ENCODE measurements at regions not wholly inside any gene's neighbourhood (a gene's known extent, or its start where the extent isn't known, plus 50 kb on each side); places are given as distances from the start of the nearest gene placed in this dataset.
A peak's percentile ranks its signal among the peaks of the same experiment; 100 is the strongest.

DNA sequence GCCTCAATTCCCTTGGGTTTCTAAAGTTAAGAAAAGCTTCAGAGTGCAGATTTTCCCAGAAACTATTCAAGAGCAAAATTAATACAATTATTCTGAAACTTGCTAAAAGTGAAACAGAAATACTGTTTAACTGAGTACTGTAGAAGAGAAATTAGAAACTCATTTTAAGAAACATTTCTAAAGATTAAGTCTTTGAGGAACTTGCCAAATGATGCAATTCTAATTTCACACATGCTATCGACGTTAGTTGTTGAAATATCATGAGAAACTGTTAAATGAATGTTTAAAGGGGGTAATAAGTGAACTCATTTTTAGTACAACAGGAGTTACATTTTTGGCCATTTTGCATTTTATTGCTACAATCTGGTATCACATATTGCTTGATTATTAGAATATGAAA is 125.3 kb upstream of the MAOA start:
- no peaks in the 10 kb centered on the region for H3K4me1 Mint-ChIP-seq
- no peak overlapping the region for H3K27ac Mint-ChIP-seq
- H3K4me3 Mint-ChIP-seq, result no peak overlapping the region
- H3K27me3 Mint-ChIP-seq, result peaks cover 3% of the 10 kb centered on the region
- H3K9me3 Mint-ChIP-seq, result no peaks in the 10 kb centered on the region
- no peaks in the 10 kb centered on the region for H3K36me3 Mint-ChIP-seq (ENCODE audit: low read depth)
- ATAC-seq (replicated peaks), result no peak

- H3K36me3 Mint-ChIP-seq (ENCODE audit: low read depth), result no peaks in the 10 kb centered on the region
- H3K27me3 Mint-ChIP-seq, result peaks cover under 1% of the 10 kb centered on the region
- no peaks in the 10 kb centered on the region for H3K4me1 Mint-ChIP-seq
- no peak overlapping the region for H3K27ac Mint-ChIP-seq
- H3K9me3 Mint-ChIP-seq, result no peaks in the 10 kb centered on the region
- no peak overlapping the region for H3K4me3 Mint-ChIP-seq
- ATAC-seq (replicated peaks), result no peak
These were observed 115.8 kb upstream of the MAOA start for GRCh38 chrX:43540318-43540717.

GRCh38 chrX:43551590-43551989 is 104.5 kb upstream of the MAOA start:
- no peaks in the 10 kb centered on the region for H3K36me3 Mint-ChIP-seq (ENCODE audit: low read depth)
- no peaks in the 10 kb centered on the region for H3K9me3 Mint-ChIP-seq
- ATAC-seq (replicated peaks), result no peak
- no peak overlapping the region for H3K27ac Mint-ChIP-seq
- H3K27me3 Mint-ChIP-seq, result no peaks in the 10 kb centered on the region
- no peaks in the 10 kb centered on the region for H3K4me1 Mint-ChIP-seq
- no peak overlapping the region for H3K4me3 Mint-ChIP-seq

DNA sequence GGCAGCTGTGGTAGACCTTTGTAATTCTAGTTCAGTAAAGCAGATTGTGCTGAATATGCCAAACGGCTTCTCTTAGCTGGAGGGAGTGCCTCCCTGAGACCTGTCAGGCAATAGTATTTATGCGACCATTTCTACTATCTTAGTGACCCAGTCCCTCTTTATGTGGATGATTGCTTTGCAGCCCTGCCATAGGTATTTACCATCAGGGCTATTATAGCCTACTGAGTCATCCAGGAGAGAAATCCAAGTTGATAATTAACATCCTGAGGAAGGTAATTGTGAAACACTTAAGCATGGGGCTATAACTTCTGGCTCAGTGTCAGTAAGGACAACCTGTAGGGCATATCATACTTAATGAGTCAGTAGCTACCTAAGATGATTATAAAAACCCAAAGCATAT is 103.9 kb upstream of the MAOA start:
- no peaks in the 10 kb centered on the region for H3K27me3 Mint-ChIP-seq
- no peaks in the 10 kb centered on the region for H3K36me3 Mint-ChIP-seq (ENCODE audit: low read depth)
- no peak overlapping the region for H3K27ac Mint-ChIP-seq
- H3K4me1 Mint-ChIP-seq, result no peaks in the 10 kb centered on the region
- ATAC-seq (replicated peaks), result no peak
- no peaks in the 10 kb centered on the region for H3K9me3 Mint-ChIP-seq
- no peak overlapping the region for H3K4me3 Mint-ChIP-seq

DNA sequence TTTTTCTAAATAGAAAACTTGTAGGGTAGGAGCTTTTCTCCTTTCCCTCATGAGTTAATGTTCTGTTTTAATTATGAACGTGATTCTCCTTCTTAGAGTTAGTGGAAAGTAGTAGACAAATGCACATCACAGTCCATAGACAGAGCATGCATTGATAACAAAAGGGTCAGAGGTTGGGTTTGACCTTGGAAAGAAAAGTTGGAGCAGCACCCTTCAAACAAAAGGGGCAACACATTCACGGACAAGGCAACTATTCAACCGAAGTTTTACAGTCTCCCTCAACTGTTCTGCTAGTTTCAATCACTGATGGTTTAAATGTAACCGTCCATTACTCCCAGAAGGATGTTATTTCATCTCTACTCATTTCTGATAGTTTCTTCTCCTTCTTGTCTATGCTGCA is 103.4 kb upstream of the MAOA start:
- ATAC-seq (replicated peaks), result no peak

GRCh38 chrX:43553257-43553656 is 102.8 kb upstream of the MAOA start:
- Mint-ChIP-seq H3K27ac (no peak overlapping the region), H3K27me3 (no peaks in the 10 kb centered on the region), H3K4me3 (no peak overlapping the region), H3K9me3 (no peaks in the 10 kb centered on the region), H3K36me3 (ENCODE audit: low read depth) (no peaks in the 10 kb centered on the region), H3K4me1 (no peaks in the 10 kb centered on the region)
- no peak for ATAC-seq (replicated peaks)

More for the DNA sequence above, 103.4 kb upstream of the MAOA start:
- Mint-ChIP-seq H3K27me3 (no peaks in the 10 kb centered on the region), H3K36me3 (ENCODE audit: low read depth) (no peaks in the 10 kb centered on the region), H3K4me3 (no peak overlapping the region), H3K27ac (no peak overlapping the region), H3K4me1 (no peaks in the 10 kb centered on the region), H3K9me3 (no peaks in the 10 kb centered on the region)

DNA sequence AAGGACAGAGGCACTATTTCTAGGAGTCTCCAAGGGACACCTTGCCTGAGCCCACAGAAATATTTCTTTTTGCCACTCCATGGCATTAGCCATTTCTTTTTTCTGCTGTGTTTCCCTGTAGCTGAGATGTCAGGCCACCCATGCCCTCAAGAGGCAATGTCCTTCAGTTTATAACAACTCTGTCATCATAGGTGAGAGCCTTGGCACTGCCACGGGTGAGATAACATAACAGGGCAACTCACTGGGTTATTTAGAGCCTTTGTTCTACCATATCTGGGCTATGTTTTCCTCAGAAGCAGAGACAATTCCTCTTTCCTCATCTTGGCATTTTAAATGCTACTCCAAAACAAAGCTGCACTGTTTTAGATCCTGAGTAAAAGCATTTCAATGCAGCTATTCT is 99.9 kb upstream of the MAOA start:
- ATAC-seq (replicated peaks), result no peak
- Mint-ChIP-seq H3K27me3 (no peaks in the 10 kb centered on the region), H3K4me1 (no peaks in the 10 kb centered on the region), H3K36me3 (ENCODE audit: low read depth) (no peaks in the 10 kb centered on the region), H3K4me3 (no peak overlapping the region), H3K9me3 (no peaks in the 10 kb centered on the region), H3K27ac (no peak overlapping the region)

DNA sequence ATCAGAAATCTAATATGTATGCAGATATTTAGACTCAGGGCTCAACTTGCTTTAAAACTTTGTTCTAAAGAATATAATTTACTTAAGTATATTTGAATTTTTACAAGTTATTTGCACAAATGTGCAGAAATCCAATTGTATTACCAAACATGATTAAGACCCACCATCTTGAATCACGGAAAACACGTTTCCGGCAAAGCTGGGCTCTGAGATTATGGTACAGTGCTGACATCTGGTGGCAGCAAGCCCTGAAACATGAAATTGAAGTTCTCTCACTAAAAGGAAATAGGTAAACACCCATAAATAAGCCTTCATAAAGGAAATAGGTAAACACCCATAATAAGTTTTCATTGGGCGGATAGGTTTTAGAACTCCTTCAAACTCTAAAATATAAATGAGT is 98.3 kb upstream of the MAOA start:
- H3K27me3 Mint-ChIP-seq, result no peaks in the 10 kb centered on the region
- H3K4me3 Mint-ChIP-seq, result no peak overlapping the region
- no peak for ATAC-seq (replicated peaks)
- H3K27ac Mint-ChIP-seq, result no peak overlapping the region
- no peaks in the 10 kb centered on the region for H3K36me3 Mint-ChIP-seq (ENCODE audit: low read depth)
- no peaks in the 10 kb centered on the region for H3K4me1 Mint-ChIP-seq
- no peaks in the 10 kb centered on the region for H3K9me3 Mint-ChIP-seq

DNA sequence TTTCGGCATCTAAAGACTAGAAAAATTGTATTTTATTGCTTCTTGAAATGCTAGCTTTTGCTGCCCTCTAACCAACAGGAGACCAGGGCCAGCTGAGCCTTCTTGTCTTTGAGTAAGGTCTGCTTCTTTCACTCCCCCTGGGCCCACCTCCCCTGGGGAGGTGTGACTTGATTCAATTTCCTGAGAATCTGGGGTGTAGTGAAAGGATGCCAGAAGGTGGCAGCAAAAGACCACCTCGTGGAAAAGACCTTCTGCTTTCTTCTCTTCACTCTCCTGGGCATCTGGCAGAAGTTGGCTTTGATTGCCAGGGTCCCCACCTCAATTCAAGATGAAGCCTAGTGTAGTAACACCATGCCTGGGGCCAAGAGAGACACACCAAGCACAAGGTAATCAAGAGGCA is 96.5 kb upstream of the MAOA start:
- peak; percentile 28 for ATAC-seq (replicated peaks)
- Mint-ChIP-seq H3K27me3 (no peaks in the 10 kb centered on the region), H3K27ac (no peak overlapping the region), H3K4me3 (no peak overlapping the region), H3K9me3 (no peaks in the 10 kb centered on the region), H3K36me3 (ENCODE audit: low read depth) (no peaks in the 10 kb centered on the region), H3K4me1 (no peaks in the 10 kb centered on the region)

DNA sequence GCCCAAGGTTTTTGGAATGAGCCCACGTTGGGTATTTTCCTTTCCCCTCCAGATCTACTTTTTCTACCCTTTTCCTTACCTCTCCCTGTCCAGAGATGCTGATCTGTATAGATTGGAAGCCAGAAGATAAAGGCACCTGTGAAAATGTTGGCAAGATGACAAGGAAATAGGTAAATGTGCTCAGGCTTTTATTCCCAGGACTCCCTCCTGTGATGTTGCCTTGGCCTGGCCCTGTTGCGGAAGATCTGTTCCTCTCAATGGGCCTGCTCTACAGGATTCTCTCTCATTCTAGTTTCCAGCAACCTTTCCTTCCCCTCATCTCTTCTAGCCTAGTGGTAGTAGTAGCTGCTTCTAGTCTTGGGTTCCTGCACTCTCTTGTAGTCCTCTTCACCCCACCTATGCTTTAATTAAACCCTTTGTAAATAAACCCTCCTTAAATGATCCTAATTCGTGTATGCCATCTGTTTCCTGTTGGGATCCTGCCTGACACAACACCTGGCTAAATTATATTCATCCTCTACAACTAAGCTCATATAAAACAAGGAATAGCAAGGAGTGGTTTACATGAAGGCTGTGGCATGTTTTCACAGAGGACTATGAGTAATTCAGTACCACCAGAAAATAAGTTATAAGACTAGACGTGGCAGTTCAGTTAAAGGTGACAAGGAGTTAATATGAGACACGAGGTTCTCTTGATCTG is 95.7 kb upstream of the MAOA start:
- Mint-ChIP-seq H3K4me1 (no peaks in the 10 kb centered on the region), H3K9me3 (no peaks in the 10 kb centered on the region)

GRCh38 chrX:43562372-43562771 is 93.7 kb upstream of the MAOA start:
- H3K27ac Mint-ChIP-seq, result no peak overlapping the region
- H3K4me1 Mint-ChIP-seq, result no peaks in the 10 kb centered on the region
- H3K9me3 Mint-ChIP-seq, result no peaks in the 10 kb centered on the region
- no peak for ATAC-seq (replicated peaks)
- H3K4me3 Mint-ChIP-seq, result no peak overlapping the region
- no peaks in the 10 kb centered on the region for H3K36me3 Mint-ChIP-seq (ENCODE audit: low read depth)
- H3K27me3 Mint-ChIP-seq, result no peaks in the 10 kb centered on the region

More for the DNA sequence above, 95.7 kb upstream of the MAOA start:
- Mint-ChIP-seq H3K36me3 (ENCODE audit: low read depth) (no peaks in the 10 kb centered on the region), H3K27ac (no peak overlapping the region), H3K4me3 (no peak overlapping the region), H3K27me3 (no peaks in the 10 kb centered on the region)
- no peak for ATAC-seq (replicated peaks)

DNA sequence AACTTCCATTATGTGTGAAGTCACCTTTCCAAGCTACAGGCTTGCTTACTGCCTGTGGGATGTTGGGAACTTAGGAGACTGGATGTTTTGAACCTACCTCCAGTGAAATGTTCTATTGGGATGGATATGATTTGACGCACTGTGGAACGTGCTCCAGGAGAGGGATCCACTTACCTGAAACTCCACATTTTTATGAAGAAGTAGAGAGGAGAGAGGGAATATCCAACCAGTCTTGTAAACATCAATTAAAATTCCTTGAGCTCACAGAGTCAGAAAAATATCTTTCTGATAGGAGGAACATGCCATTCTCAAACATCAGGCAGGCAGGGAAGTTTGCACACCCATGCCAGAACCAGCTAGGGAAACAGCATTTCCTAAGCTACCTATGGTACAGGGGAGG is 91.1 kb upstream of the MAOA start:
- Mint-ChIP-seq H3K4me1 (no peaks in the 10 kb centered on the region), H3K27ac (no peak overlapping the region), H3K4me3 (no peak overlapping the region), H3K27me3 (peaks cover 7% of the 10 kb centered on the region), H3K36me3 (ENCODE audit: low read depth) (no peaks in the 10 kb centered on the region), H3K9me3 (no peaks in the 10 kb centered on the region)
- ATAC-seq (replicated peaks), result no peak

DNA sequence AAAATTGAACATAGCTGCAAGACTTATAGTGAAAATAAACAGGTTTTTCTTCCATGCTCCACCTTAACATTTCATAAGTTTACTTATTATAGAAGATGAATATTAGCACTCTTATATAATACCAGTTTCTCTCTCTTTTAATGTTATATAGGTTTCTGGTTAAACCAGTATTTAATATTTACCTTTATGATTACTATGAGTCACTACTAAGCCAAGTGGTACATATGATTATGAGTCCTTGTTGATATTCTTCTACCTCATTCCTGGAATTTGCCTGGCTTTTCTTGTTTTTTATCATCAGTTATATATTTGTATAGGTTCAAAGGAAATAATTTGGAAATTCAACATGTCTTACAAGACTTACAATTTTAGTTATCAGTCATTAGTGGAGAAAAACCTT is 89.9 kb upstream of the MAOA start:
- no peak overlapping the region for H3K27ac Mint-ChIP-seq
- peaks cover 7% of the 10 kb centered on the region for H3K27me3 Mint-ChIP-seq
- H3K9me3 Mint-ChIP-seq, result no peaks in the 10 kb centered on the region
- H3K4me1 Mint-ChIP-seq, result no peaks in the 10 kb centered on the region
- no peak overlapping the region for H3K4me3 Mint-ChIP-seq
- no peaks in the 10 kb centered on the region for H3K36me3 Mint-ChIP-seq (ENCODE audit: low read depth)
- no peak for ATAC-seq (replicated peaks)

GRCh38 chrX:43573441-43574015 is 82.6 kb upstream of the MAOA start:
- ATAC-seq (replicated peaks), result no peak
- Mint-ChIP-seq H3K36me3 (ENCODE audit: low read depth) (no peaks in the 10 kb centered on the region), H3K27me3 (peaks cover 9% of the 10 kb centered on the region), H3K4me1 (no peaks in the 10 kb centered on the region), H3K27ac (no peak overlapping the region), H3K4me3 (no peak overlapping the region), H3K9me3 (no peaks in the 10 kb centered on the region)

- H3K9me3 Mint-ChIP-seq, result no peaks in the 10 kb centered on the region
- no peak overlapping the region for H3K27ac Mint-ChIP-seq
- H3K27me3 Mint-ChIP-seq, result peaks cover 4% of the 10 kb centered on the region
- ATAC-seq (replicated peaks), result no peak
- no peak overlapping the region for H3K4me3 Mint-ChIP-seq
- H3K4me1 Mint-ChIP-seq, result no peaks in the 10 kb centered on the region
- no peaks in the 10 kb centered on the region for H3K36me3 Mint-ChIP-seq (ENCODE audit: low read depth)
These were observed 75.5 kb upstream of the MAOA start for GRCh38 chrX:43580621-43581020.

- Mint-ChIP-seq H3K4me1 (no peaks in the 10 kb centered on the region), H3K4me3 (no peak overlapping the region), H3K27ac (no peak overlapping the region), H3K36me3 (ENCODE audit: low read depth) (no peaks in the 10 kb centered on the region), H3K27me3 (peaks cover 4% of the 10 kb centered on the region), H3K9me3 (no peaks in the 10 kb centered on the region)
- no peak for ATAC-seq (replicated peaks)
These were observed 74.9 kb upstream of the MAOA start for GRCh38 chrX:43581167-43581566.
